ENCODE measurements at regions not wholly inside any gene's neighbourhood (a gene's known extent, or its start where the extent isn't known, plus 50 kb on each side); places are given as distances from the start of the nearest gene placed in this dataset.

GRCh38 chr10:52956461-52956860 is 183.9 kb upstream of the MBL2 start:
- no peaks in the 10 kb centered on the region for H3K4me1 ChIP-seq
- WGBS, 4 donors: 59 to 71% (median 64%) methylated on average over 3 of the region's 3 CpGs
- H3K9me3 ChIP-seq: no peaks in the 10 kb centered on the region
- TF ChIP-seq POLR2A (IDR thresholded peaks at IDR 0.05): no peak
- H3K27me3 ChIP-seq: no peaks in the 10 kb centered on the region
- ATAC-seq (no peak), DNase-seq (no peak)
- no peak overlapping the region for H3K4me3 ChIP-seq
- no peaks in the 10 kb centered on the region for H3K36me3 ChIP-seq
- intact Hi-C loops (cut with DNase I): no loop called here
- H3K27ac ChIP-seq: no peak overlapping the region

GRCh38 chr10:52955337-52955736 is 182.8 kb upstream of the MBL2 start:
- Histone ChIP-seq H3K27me3 (no peaks in the 10 kb centered on the region), H3K9me3 (no peaks in the 10 kb centered on the region), H3K4me3 (no peak overlapping the region), H3K27ac (no peak overlapping the region), H3K4me1 (no peaks in the 10 kb centered on the region), H3K36me3 (no peaks in the 10 kb centered on the region)
- ATAC-seq: no peak
- intact Hi-C loops (cut with DNase I): no loop called here
- WGBS, 4 donors: 87 to 95% (median 95%) methylated on average over 9 to 21 of the region's 21 CpGs
- TF ChIP-seq POLR2A (IDR thresholded peaks at IDR 0.05): no peak
- DNase-seq: no peak

- ATAC-seq: no peak
- DNase-seq: no peak
Observed at GRCh38 chr10:52954407-52954806, 181.8 kb upstream of the MBL2 start.

GRCh38 chr10:52952391-52953055 is 179.9 kb upstream of the MBL2 start:
- no peaks in the 10 kb centered on the region for H3K9me3 ChIP-seq
- TF ChIP-seq POLR2A (IDR thresholded peaks at IDR 0.05) (no peak), CTCF (IDR thresholded peaks at IDR 0.05) (no peak)
- no peak for ATAC-seq
- H3K27ac ChIP-seq: no peak overlapping the region
- no peaks in the 10 kb centered on the region for H3K36me3 ChIP-seq
- H3K4me1 ChIP-seq: no peaks in the 10 kb centered on the region
- 53 to 71% (median 66%) methylated on average over 9 of the region's 9 CpGs for WGBS, 4 donors
- DNase-seq: no peak
- H3K27me3 ChIP-seq: no peaks in the 10 kb centered on the region
- intact Hi-C loops (cut with DNase I): no loop called here
- H3K4me3 ChIP-seq: no peak overlapping the region

More at GRCh38 chr10:52954407-52954806, 181.8 kb upstream of the MBL2 start:
- 83 to 87% (median 85%) methylated on average over 5 of the region's 5 CpGs for WGBS, 4 donors
- H3K4me1 ChIP-seq: no peaks in the 10 kb centered on the region
- no peaks in the 10 kb centered on the region for H3K36me3 ChIP-seq
- H3K9me3 ChIP-seq: no peaks in the 10 kb centered on the region
- intact Hi-C loops (cut with DNase I): no loop called here
- no peak overlapping the region for H3K27ac ChIP-seq
- no peaks in the 10 kb centered on the region for H3K27me3 ChIP-seq
- no peak for TF ChIP-seq CTCF (IDR thresholded peaks at IDR 0.05)
- no peak for TF ChIP-seq POLR2A (IDR thresholded peaks at IDR 0.05)
- no peak overlapping the region for H3K4me3 ChIP-seq

GRCh38 chr10:52951824-52952223 is 179.2 kb upstream of the MBL2 start:
- TF ChIP-seq CTCF (IDR thresholded peaks at IDR 0.05) (peak in 6 of 12 donors; percentile 8 to 36 (median 28)), POLR2A (IDR thresholded peaks at IDR 0.05) (no peak)
- no peaks in the 10 kb centered on the region for H3K27me3 ChIP-seq
- ATAC-seq: peak in 1 of 4 donors; percentile 24
- no peak overlapping the region for H3K27ac ChIP-seq
- H3K36me3 ChIP-seq: no peaks in the 10 kb centered on the region
- no peaks in the 10 kb centered on the region for H3K9me3 ChIP-seq
- intact Hi-C loops (cut with DNase I): no loop called here
- peak in 2 of 5 donors; percentile 17 to 36 for DNase-seq
- WGBS, 4 donors: 26 to 40% (median 37%) methylated on average over 5 of the region's 5 CpGs
- no peak overlapping the region for H3K4me3 ChIP-seq
- H3K4me1 ChIP-seq: no peaks in the 10 kb centered on the region

Data from heart left ventricle (tissue), 16 donors.